HFF-Myc (cell line): ENCODE measurements at regions not wholly inside any gene's neighbourhood (a gene's known extent, or its start where the extent isn't known, plus 50 kb on each side); places are given as distances from the start of the nearest gene placed in this dataset.

Source experiments
- DNase-seq: peaks from one replicate; pipeline ENCODE4 v3.0.0-alpha.2; 2011; ENCODE audit warnings: low read depth; ENCODE audit errors: extremely low read depth
- H3K4me3 ChIP-seq: replicated peaks from 2 replicates; pipeline ENCODE4 v1.5.1; 2011; ENCODE audit warnings: low read depth, mild to moderate bottlenecking, control low read depth, low read length
- CTCF ChIP-seq: IDR thresholded peaks from 2 replicates; pipeline ENCODE4 v1.5.1; 2012; ENCODE audit warnings: mild to moderate bottlenecking, low read depth, low read length, control low read depth; ENCODE audit errors: missing control alignments

GRCh38 chr15:81495780-81496467, 121.9 kb upstream of the TMC3 start:
- no peak for TF ChIP-seq CTCF
- H3K4me3 ChIP-seq, result no peak overlapping the region
- DNase-seq, result no peak

- DNase-seq, result no peak
- TF ChIP-seq CTCF, result no peak
- no peak overlapping the region for H3K4me3 ChIP-seq
Measured at GRCh38 chr15:81492969-81493645, 119.1 kb upstream of the TMC3 start.

- no peak for DNase-seq
- H3K4me3 ChIP-seq, result no peak overlapping the region
- TF ChIP-seq CTCF, result no peak
Measured at GRCh38 chr15:81492331-81492968, 118.4 kb upstream of the TMC3 start.

- TF ChIP-seq CTCF, result no peak
Measured at GRCh38 chr15:81491414-81492096, 117.5 kb upstream of the TMC3 start.

GRCh38 chr15:81485806-81486205, 111.8 kb upstream of the TMC3 start:
- DNase-seq, result no peak
- no peak for TF ChIP-seq CTCF
- H3K4me3 ChIP-seq, result no peak overlapping the region

More at GRCh38 chr15:81491414-81492096, 117.5 kb upstream of the TMC3 start:
- no peak for DNase-seq
- H3K4me3 ChIP-seq, result no peak overlapping the region

- no peak overlapping the region for H3K4me3 ChIP-seq
- DNase-seq, result no peak
- TF ChIP-seq CTCF, result no peak
Measured at GRCh38 chr15:81484086-81484955, 110.3 kb upstream of the TMC3 start.
